ENCODE measurements at regions not wholly inside any gene's neighbourhood (a gene's known extent, or its start where the extent isn't known, plus 50 kb on each side); places are given as distances from the start of the nearest gene placed in this dataset.

DNA sequence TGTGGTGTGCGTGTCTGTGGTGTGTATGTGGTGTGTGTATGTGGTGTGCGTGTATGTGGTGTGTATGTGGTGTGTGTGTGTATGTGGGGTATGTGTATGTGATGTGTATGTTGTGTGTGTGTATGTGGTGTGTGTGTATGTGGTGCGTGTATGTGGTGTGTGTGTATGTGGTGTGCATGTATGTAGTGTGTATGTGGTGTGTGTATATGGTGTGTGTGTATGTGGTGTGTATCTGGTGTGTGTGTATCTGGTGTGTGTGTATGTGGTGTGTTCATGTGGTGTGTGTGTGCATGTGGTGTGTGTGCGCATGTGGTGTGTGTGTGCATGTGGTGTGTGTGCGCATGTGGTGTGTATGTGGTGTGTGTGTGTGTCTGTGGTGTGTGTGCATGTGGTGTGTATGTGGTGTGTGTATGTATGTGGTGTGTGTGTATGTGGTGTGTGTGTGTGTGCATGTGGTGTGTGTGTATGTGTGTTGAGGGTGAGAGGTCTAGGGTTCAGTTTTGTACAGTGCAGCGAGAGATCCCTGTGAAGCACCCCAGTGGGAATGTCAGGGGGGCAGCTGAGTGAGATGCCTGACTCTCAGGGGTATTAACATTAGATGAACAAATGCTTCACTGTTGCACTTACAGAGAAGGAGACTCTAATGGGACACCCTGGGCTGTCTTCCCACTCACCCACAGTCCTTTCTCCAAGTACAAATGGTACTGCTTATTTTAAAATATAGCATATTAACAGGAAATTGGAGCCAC is 61.3 kb upstream of the MEDAG start:
- no peak overlapping the region for H3K4me3 ChIP-seq (ENCODE audit: low read depth, low read length)
- no peak for TF ChIP-seq CTCF (IDR thresholded peaks at IDR 0.05; ENCODE audit: insufficient read depth, low read depth, low read length, missing control alignments)
- DNase-seq (ENCODE audit: low read depth) = no peak

GRCh38 chr13:30845297-30846214 is 60.5 kb upstream of the MEDAG start:
- no peak overlapping the region for H3K4me3 ChIP-seq (ENCODE audit: low read depth, low read length)
- no peak for TF ChIP-seq CTCF (IDR thresholded peaks at IDR 0.05; ENCODE audit: insufficient read depth, low read depth, low read length, missing control alignments)
- DNase-seq (ENCODE audit: low read depth) = peak; percentile 40

- no peak for DNase-seq (ENCODE audit: low read depth)
- no peak overlapping the region for H3K4me3 ChIP-seq (ENCODE audit: low read depth, low read length)
- TF ChIP-seq CTCF (IDR thresholded peaks at IDR 0.05; ENCODE audit: insufficient read depth, low read depth, low read length, missing control alignments) = no peak
Measured at GRCh38 chr13:30846311-30846710, 59.8 kb upstream of the MEDAG start.

GRCh38 chr13:30846866-30847265 is 59.2 kb upstream of the MEDAG start:
- TF ChIP-seq CTCF (IDR thresholded peaks at IDR 0.05; ENCODE audit: insufficient read depth, low read depth, low read length, missing control alignments) = no peak

DNA sequence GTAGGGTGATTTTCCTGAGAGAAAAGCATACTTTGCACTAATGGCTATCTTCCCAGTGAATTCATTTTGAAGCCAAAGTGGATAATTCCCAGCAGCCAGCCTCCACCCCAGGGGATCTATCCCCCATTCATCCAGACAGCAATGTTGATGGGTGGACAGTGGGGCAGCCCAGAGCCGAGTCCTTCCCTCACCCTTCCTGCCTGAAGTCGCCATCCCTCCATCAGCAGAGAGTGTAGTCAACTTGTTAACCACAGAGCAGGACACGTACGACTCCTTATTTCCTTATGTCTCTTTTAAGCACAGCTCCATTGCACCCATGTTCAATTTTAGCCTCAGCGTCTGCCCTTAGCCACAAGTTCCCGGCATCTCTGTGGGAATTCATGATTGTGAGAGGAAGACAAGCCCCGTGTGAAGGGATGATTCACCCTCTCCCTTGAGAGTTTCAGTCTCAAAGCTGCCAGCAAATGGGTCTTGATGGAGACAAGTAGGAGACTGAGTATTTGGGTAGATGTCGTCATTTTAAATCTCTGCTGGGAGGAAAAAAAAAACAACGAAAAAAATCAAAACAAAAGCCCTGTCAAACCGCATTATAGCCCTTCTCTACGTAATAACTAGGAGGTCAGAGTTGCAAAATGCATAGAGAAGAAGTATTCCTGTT is 58.3 kb upstream of the MEDAG start:
- H3K4me3 ChIP-seq (ENCODE audit: low read depth, low read length) = no peak overlapping the region
- TF ChIP-seq CTCF (IDR thresholded peaks at IDR 0.05; ENCODE audit: insufficient read depth, low read depth, low read length, missing control alignments) = no peak
- DNase-seq (ENCODE audit: low read depth) = peak; percentile 72

More at GRCh38 chr13:30846866-30847265, 59.2 kb upstream of the MEDAG start:
- no peak overlapping the region for H3K4me3 ChIP-seq (ENCODE audit: low read depth, low read length)
- peak; percentile 34 for DNase-seq (ENCODE audit: low read depth)

DNA sequence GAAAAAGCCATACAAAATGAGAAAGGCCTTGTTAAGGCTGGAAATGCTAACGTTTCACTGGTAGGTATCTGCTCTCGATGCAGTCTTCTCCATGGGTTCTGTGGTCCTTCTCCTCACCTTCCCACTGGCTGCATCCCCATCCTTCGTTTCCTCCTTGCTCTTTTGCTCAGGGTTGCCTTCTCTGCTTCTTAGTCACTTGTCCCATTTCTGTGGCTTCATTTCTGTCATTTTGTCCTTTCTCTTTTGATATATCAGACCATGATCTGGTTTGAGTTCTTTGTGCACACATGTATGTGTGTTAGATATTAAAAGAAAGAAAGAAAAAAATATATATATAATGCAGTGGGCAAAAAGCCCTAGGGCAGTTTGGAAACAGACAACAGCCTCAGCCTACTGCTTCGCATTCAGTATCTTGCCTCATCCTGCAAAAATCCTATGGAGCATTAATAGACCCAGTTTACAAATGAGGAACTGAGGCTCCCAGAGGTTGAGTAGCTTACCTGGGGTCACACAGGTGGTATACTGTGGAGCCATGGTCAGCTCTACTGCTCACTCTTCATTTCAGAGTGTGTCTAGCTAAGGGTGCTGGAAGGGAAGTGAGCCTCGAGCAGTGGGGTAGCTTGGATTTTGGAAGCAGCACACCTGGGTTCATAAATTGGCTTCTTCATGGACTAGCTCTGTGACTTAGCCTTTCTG is 57.6 kb upstream of the MEDAG start:
- no peak for TF ChIP-seq CTCF (IDR thresholded peaks at IDR 0.05; ENCODE audit: insufficient read depth, low read depth, low read length, missing control alignments)
- no peak for DNase-seq (ENCODE audit: low read depth)
- no peak overlapping the region for H3K4me3 ChIP-seq (ENCODE audit: low read depth, low read length)
